ENCODE measurements at regions not wholly inside any gene's neighbourhood (a gene's known extent, or its start where the extent isn't known, plus 50 kb on each side); places are given as distances from the start of the nearest gene placed in this dataset.

GRCh38 chr19:31423896-31424295, 74.7 kb upstream of the TSHZ3 start:
- TF ChIP-seq CTCF (IDR thresholded peaks at IDR 0.05; ENCODE audit: insufficient read depth, low read depth, low read length) (no peak), EZH2 (IDR thresholded peaks at IDR 0.05; ENCODE audit: insufficient read depth, low read length) (no peak)

Data from astrocyte (in vitro differentiated cells and primary cell).